Posterior vena cava (tissue), 2 donors: ENCODE measurements at regions not wholly inside any gene's neighbourhood (a gene's known extent, or its start where the extent isn't known, plus 50 kb on each side); places are given as distances from the start of the nearest gene placed in this dataset.

Experiments
- DNase-seq: peaks from one replicate; pipeline ENCODE4 v3.0.0-alpha.2; 2020; ENCODE audit warnings: low spot score
- intact Hi-C, 2 donors: fragments of 100-400 bp; cut with DNase I; formaldehyde crosslinking; loops; one replicate each; pipeline versions ENCODE4 v1.14.1 to v1.14.2; 2022 to 2023
- donor health status: DM: yes; HTN: yes; CAD: no.
- donor health status: DM: yes; HTN: yes; CAD: no.

- no peak for DNase-seq
- intact Hi-C loops = no loop called here
Measured at GRCh38 chr15:62756326-62756994, 286.1 kb upstream of the TPM1 start.

- DNase-seq = no peak
- intact Hi-C loops = no loop called here
Measured at GRCh38 chr15:62756995-62757360, 285.6 kb upstream of the TPM1 start.

- intact Hi-C loops = no loop called here
- no peak for DNase-seq
Measured at GRCh38 chr15:62757535-62757934, 285.0 kb upstream of the TPM1 start.

- DNase-seq = no peak
- intact Hi-C loops = no loop called here
Measured at GRCh38 chr15:62758126-62758951, 284.2 kb upstream of the TPM1 start.

GRCh38 chr15:62758952-62759349 lies 283.6 kb upstream of the TPM1 start:
- DNase-seq = no peak
- intact Hi-C loops = no loop called here

GRCh38 chr15:62760538-62760937 lies 282.0 kb upstream of the TPM1 start:
- DNase-seq = no peak
- intact Hi-C loops = no loop called here

- DNase-seq = no peak
- intact Hi-C loops = no loop called here
Measured at GRCh38 chr15:62765916-62766315, 276.6 kb upstream of the TPM1 start.

GRCh38 chr15:62766599-62766998 lies 275.9 kb upstream of the TPM1 start:
- intact Hi-C loops = no loop called here

GRCh38 chr15:62769604-62770003 lies 272.9 kb upstream of the TPM1 start:
- intact Hi-C loops = no loop called here
- DNase-seq = no peak

More at GRCh38 chr15:62766599-62766998, 275.9 kb upstream of the TPM1 start:
- no peak for DNase-seq

- DNase-seq = no peak
- intact Hi-C loops = no loop called here
Measured at GRCh38 chr15:62770111-62770660, 272.4 kb upstream of the TPM1 start.

GRCh38 chr15:62770752-62771151 lies 271.8 kb upstream of the TPM1 start:
- DNase-seq = no peak
- intact Hi-C loops = no loop called here

GRCh38 chr15:62771234-62771633 lies 271.3 kb upstream of the TPM1 start:
- DNase-seq = no peak
- intact Hi-C loops = no loop called here

- DNase-seq = no peak
- intact Hi-C loops = no loop called here
Measured at GRCh38 chr15:62773369-62774165, 269.0 kb upstream of the TPM1 start.

GRCh38 chr15:62775932-62776331 lies 266.6 kb upstream of the TPM1 start:
- intact Hi-C loops = no loop called here
- DNase-seq = no peak

GRCh38 chr15:62777671-62778070 lies 264.9 kb upstream of the TPM1 start:
- DNase-seq = no peak
- intact Hi-C loops = no loop called here

GRCh38 chr15:62779036-62779770 lies 263.3 kb upstream of the TPM1 start:
- no peak for DNase-seq
- intact Hi-C loops = no loop called here

GRCh38 chr15:62779899-62780298 lies 262.6 kb upstream of the TPM1 start:
- no peak for DNase-seq
- intact Hi-C loops = loop anchor here in 1 of 2 donors (5.0 kb wide), 2 partner anchors 142 to 312 kb away; no protein-coding TSS in a partner anchor

- intact Hi-C loops = loop anchor here in 1 of 2 donors (5.0 kb wide), 2 partner anchors 141 to 311 kb away; no protein-coding TSS in a partner anchor
- no peak for DNase-seq
Measured at GRCh38 chr15:62781081-62781497, 261.5 kb upstream of the TPM1 start.
